Esophagus squamous epithelium (tissue), 5 donors: ENCODE measurements at regions not wholly inside any gene's neighbourhood (a gene's known extent, or its start where the extent isn't known, plus 50 kb on each side); places are given as distances from the start of the nearest gene placed in this dataset.
"Not testable (repeated sequence)": the region's sequence is repeated elsewhere in the genome, so short reads cannot be mapped to it uniquely, and the experiment has no call there.

Experiments used
- DNase-seq: peaks from one replicate; lab custom pipeline; 2025; lab: John Stamatoyannopoulos, UW
- H3K27ac ChIP-seq, 4 donors: fragments of 200-600 bp; sonication (generic); one replicate each; pipeline ENCODE4 v1.5.1; 2016 to 2019; ENCODE audit warnings: mild to moderate bottlenecking in 1 of 4
- H3K27me3 ChIP-seq, 4 donors: fragments of 200-600 bp; sonication (generic); 1 replicate in 3 of 4; 2 replicates in 1 of 4; pipeline versions ENCODE4 v1.5.1 to v1.6.0; 2017 to 2021; ENCODE audit warnings: antibody characterized with exemption in 1 of 4
- H3K36me3 ChIP-seq, 3 donors: fragments of 200-600 bp; sonication (generic); one replicate each; pipeline ENCODE4 v1.5.1; 2016 to 2019
- H3K4me1 ChIP-seq, 3 donors: fragments of 200-600 bp; sonication (generic); one replicate each; pipeline ENCODE4 v1.5.1; 2017 to 2019
- H3K4me3 ChIP-seq, 4 donors: fragments of 200-600 bp; sonication (generic); 1 replicate in 3 of 4; 2 replicates in 1 of 4; pipeline ENCODE4 v1.5.1; 2016 to 2019; ENCODE audit warnings: mild to moderate bottlenecking in 2 of 4, moderate library complexity in 1 of 4
- H3K9me3 ChIP-seq, 3 donors: fragments of 200-600 bp; sonication (generic); one replicate each; pipeline ENCODE4 v1.5.1; 2016 to 2019
- CTCF ChIP-seq, 6 experiments: fragments of 450-650 bp in 4 of 6; fragments of 200-600 bp in 2 of 6; sonication (generic) in 2 of 6; IDR thresholded peaks; one replicate each; pipeline ENCODE4 v1.5.1; 2016 to 2019; ENCODE audit warnings: antibody characterized with exemption in 6 of 6, mild to moderate bottlenecking in 4 of 6, moderate library complexity in 4 of 6
- POLR2A ChIP-seq, 4 donors: fragments of 450-650 bp; IDR thresholded peaks; one replicate each; pipeline ENCODE4 v1.6.1; 2017; ENCODE audit warnings: antibody characterized with exemption in 4 of 4, mild to moderate bottlenecking in 4 of 4, moderate library complexity in 3 of 4
- WGBS, 2 donors: methylation state at CpG; one replicate each; pipeline ENCODE4 v1.1.5; 2018; 5-methylcytosine and 5-hydroxymethylcytosine counted together
- intact Hi-C: fragments of 100-400 bp; cut with DNase I; formaldehyde crosslinking; loops from one replicate; pipeline ENCODE4 v1.15.0; 2022
- donor health status: DM: yes; HTN: yes; CAD: no.

GRCh38 chr5:85375525-85375924 lies 990.8 kb upstream of the EDIL3 start:
- no peak for DNase-seq
- H3K27ac ChIP-seq, result no peak overlapping the region
- no peaks in the 10 kb centered on the region for H3K36me3 ChIP-seq
- TF ChIP-seq POLR2A (IDR thresholded peaks at IDR 0.05), result no peak
- TF ChIP-seq CTCF (IDR thresholded peaks at IDR 0.05), result no peak
- intact Hi-C loops, result no loop called here
- 48 to 49% methylated on average over 4 of the region's 4 CpGs for WGBS, 2 donors
- no peak overlapping the region for H3K4me3 ChIP-seq
- no peaks in the 10 kb centered on the region for H3K4me1 ChIP-seq
- no peaks in the 10 kb centered on the region for H3K27me3 ChIP-seq
- H3K9me3 ChIP-seq, result no peaks in the 10 kb centered on the region

- no peak for DNase-seq
- peaks cover 0 to 4% (median 0%) of the 10 kb centered on the region in 3 donors for H3K9me3 ChIP-seq
- TF ChIP-seq CTCF (IDR thresholded peaks at IDR 0.05), result no peak
- TF ChIP-seq POLR2A (IDR thresholded peaks at IDR 0.05), result no peak
- H3K36me3 ChIP-seq, result no peaks in the 10 kb centered on the region
- 58 to 62% methylated on average over 3 of the region's 3 CpGs for WGBS, 2 donors
- H3K4me3 ChIP-seq, result no peak overlapping the region
- no peak overlapping the region for H3K27ac ChIP-seq
- no peaks in the 10 kb centered on the region for H3K4me1 ChIP-seq
- intact Hi-C loops, result no loop called here
- H3K27me3 ChIP-seq, result no peaks in the 10 kb centered on the region
Measured at GRCh38 chr5:85388770-85389169, 1004.1 kb upstream of the EDIL3 start.

- H3K27ac ChIP-seq, DNase-seq, H3K27me3 ChIP-seq, H3K36me3 ChIP-seq, H3K9me3 ChIP-seq, intact Hi-C loops, H3K4me3 ChIP-seq, H3K4me1 ChIP-seq: not testable (repeated sequence)
- WGBS, 2 donors, result 70 to 78% methylated on average over 8 of the region's 8 CpGs
Measured at GRCh38 chr5:85392309-85392708, 1007.6 kb upstream of the EDIL3 start.

- no peak for TF ChIP-seq POLR2A (IDR thresholded peaks at IDR 0.05)
- no peak for TF ChIP-seq CTCF (IDR thresholded peaks at IDR 0.05)
- no peaks in the 10 kb centered on the region for H3K4me1 ChIP-seq
- H3K27ac ChIP-seq, result no peak overlapping the region
- WGBS, 2 donors, result 62 to 67% methylated on average over 1 of the region's 1 CpG
- H3K9me3 ChIP-seq, result no peaks in the 10 kb centered on the region
- H3K4me3 ChIP-seq, result no peak overlapping the region
- no peaks in the 10 kb centered on the region for H3K36me3 ChIP-seq
- no peak for DNase-seq
- intact Hi-C loops, result no loop called here
- no peaks in the 10 kb centered on the region for H3K27me3 ChIP-seq
Measured at GRCh38 chr5:85395526-85395925, 1010.8 kb upstream of the EDIL3 start.

- 86 to 88% methylated on average over 2 of the region's 2 CpGs for WGBS, 2 donors
- Histone ChIP-seq H3K27me3 (no peaks in the 10 kb centered on the region), H3K9me3 (no peaks in the 10 kb centered on the region), H3K36me3 (no peaks in the 10 kb centered on the region), H3K4me1 (no peaks in the 10 kb centered on the region), H3K27ac (no peak overlapping the region), H3K4me3 (no peak overlapping the region)
- DNase-seq, result no peak
- TF ChIP-seq CTCF (IDR thresholded peaks at IDR 0.05) (no peak), POLR2A (IDR thresholded peaks at IDR 0.05) (no peak)
- intact Hi-C loops, result no loop called here
Measured at GRCh38 chr5:85397451-85397850, 1012.8 kb upstream of the EDIL3 start.

GRCh38 chr5:85428426-85428934 lies 1043.8 kb upstream of the EDIL3 start:
- DNase-seq, result no peak
- Histone ChIP-seq H3K27ac (no peak overlapping the region), H3K27me3 (no peaks in the 10 kb centered on the region), H3K4me1 (no peaks in the 10 kb centered on the region), H3K36me3 (no peaks in the 10 kb centered on the region), H3K9me3 (peaks cover 0 to 21% (median 0%) of the 10 kb centered on the region in 3 donors), H3K4me3 (no peak overlapping the region)
- intact Hi-C loops, result no loop called here
- TF ChIP-seq CTCF (IDR thresholded peaks at IDR 0.05) (no peak), POLR2A (IDR thresholded peaks at IDR 0.05) (no peak)
- 35 to 65% methylated on average over 1 of the region's 1 CpG for WGBS, 2 donors

- H3K4me1 ChIP-seq, H3K27me3 ChIP-seq, DNase-seq, H3K36me3 ChIP-seq, H3K27ac ChIP-seq, H3K4me3 ChIP-seq, intact Hi-C loops: not testable (repeated sequence)
- WGBS, 2 donors, result 60 to 66% methylated on average over 1 to 4 of the region's 7 CpGs
- peaks cover 0 to 21% (median 0%) of the 10 kb centered on the region in 3 donors for H3K9me3 ChIP-seq
Measured at GRCh38 chr5:85431726-85432125, 1047.0 kb upstream of the EDIL3 start.
